ENCODE measurements at regions not wholly inside any gene's neighbourhood (a gene's known extent, or its start where the extent isn't known, plus 50 kb on each side); places are given as distances from the start of the nearest gene placed in this dataset.

GRCh38 chr10:6748029-6748428, 168.0 kb upstream of the PRKCQ start (continued):
- no peak for TF ChIP-seq ZNF462 (CRISPR knock-in tag; IDR thresholded peaks at IDR 0.05)

DNA sequence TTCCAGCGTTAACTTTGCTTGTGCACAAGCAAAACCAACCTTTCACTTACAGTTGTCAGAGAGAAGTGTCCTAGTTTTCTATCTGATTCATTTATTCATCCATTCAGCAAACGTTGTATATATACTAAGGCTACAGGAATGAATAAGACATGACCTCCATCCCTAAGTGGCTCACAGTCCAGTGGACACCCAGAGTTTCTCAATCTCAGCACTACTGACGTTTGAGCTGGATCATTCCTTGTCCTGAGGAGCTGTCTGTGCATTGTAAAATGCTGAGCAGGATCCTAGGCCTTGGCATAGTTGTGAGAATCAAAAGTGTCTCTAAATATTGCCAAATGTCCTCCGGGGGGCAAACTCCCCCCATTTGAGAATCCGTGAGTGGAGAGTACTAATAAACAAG, 166.7 kb upstream of the PRKCQ start:
- Histone ChIP-seq H3K9me2 (ENCODE audit: insufficient read depth) (peaks cover 26% of the 10 kb centered on the region; the same call in 1 of the 2 replicates), H3K27ac (ENCODE audit: low read depth) (no peak overlapping the region), H3K4me2 (no peak overlapping the region), H3K4me1 (ENCODE audit: insufficient read depth) (peaks cover 17% of the 10 kb centered on the region; the same call in 1 of the 2 replicates), H2AFZ (peak overlapping the region; percentile 66; the same call in 1 of the 2 replicates), H3K36me3 (ENCODE audit: insufficient read depth) (no peaks in the 10 kb centered on the region), H3F3A (replicated peaks; ENCODE audit: low read depth) (no peaks in the 10 kb centered on the region), H3K27me3 (ENCODE audit: insufficient read depth) (no peaks in the 10 kb centered on the region), H4K20me1 (replicated peaks; ENCODE audit: insufficient read depth) (no peaks in the 10 kb centered on the region), H3K4me3 (no peak overlapping the region), H3K79me2 (replicated peaks; ENCODE audit: insufficient read depth) (no peaks in the 10 kb centered on the region)
- H3K9me3 Mint-ChIP-seq = peaks cover 8% of the 10 kb centered on the region
- peaks cover 9% of the 10 kb centered on the region for H3K4me1 Mint-ChIP-seq
- H3K36me3 Mint-ChIP-seq (ENCODE audit: low read depth) = peaks cover 4% of the 10 kb centered on the region; the same call in 1 of the 3 replicates
- no peak overlapping the region for H3K4me3 Mint-ChIP-seq
- no peaks in the 10 kb centered on the region for H3K27me3 Mint-ChIP-seq (ENCODE audit: insufficient read depth, low read depth, poor library complexity)
- H3K27ac Mint-ChIP-seq = no peak overlapping the region
- DNase-seq (ENCODE audit: low spot score) (no peak), ATAC-seq (no peak)
- TF ChIP-seq CTCF (conservative IDR thresholded peaks at IDR 0.05; ENCODE audit: low read depth in 2 of 2) (peak; percentile 11 to 22; a peak in 2 of 4 replicates), JUNB (IDR thresholded peaks at IDR 0.05; ENCODE audit: unreplicated experiment) (no peak), ZNF462 (CRISPR knock-in tag; IDR thresholded peaks at IDR 0.05) (no peak)
